SK-N-SH treated with all-trans-retinoic acid at 6 μM for 48 hours (cell line): ENCODE measurements at regions not wholly inside any gene's neighbourhood (a gene's known extent, or its start where the extent isn't known, plus 50 kb on each side); places are given as distances from the start of the nearest gene placed in this dataset.
A peak's percentile ranks its signal among the peaks of the same experiment; 100 is the strongest.

Source experiments
- BACH2 ChIP-seq: fragments of 250-450 bp; sonication (Bioruptor Pico); IDR thresholded peaks from 2 replicates; pipeline ENCODE4 v1.9.0; 2021; ENCODE audit warnings: mild to moderate bottlenecking, borderline replicate concordance
- CREB5 ChIP-seq: fragments of 250-450 bp; sonication (Bioruptor Pico); IDR thresholded peaks from 2 replicates; pipeline ENCODE4 v1.5.1; 2020; ENCODE audit warnings: low read depth, mild to moderate bottlenecking, moderate library complexity
- ISL1 ChIP-seq: fragments of 250-450 bp; sonication (Bioruptor Pico); IDR thresholded peaks from 2 replicates; pipeline ENCODE4 v2.1.2; 2022; ENCODE audit warnings: mild to moderate bottlenecking, moderate library complexity
- PATZ1 ChIP-seq: fragments of 250-450 bp; sonication (Bioruptor Pico); IDR thresholded peaks from 2 replicates; pipeline ENCODE4 v1.8.0; 2020; ENCODE audit warnings: mild to moderate bottlenecking, moderate library complexity, borderline replicate concordance
- TCF4 ChIP-seq: fragments of 250-450 bp; sonication (Bioruptor Pico); IDR thresholded peaks from 2 replicates; pipeline ENCODE4 v1.8.0; 2021; ENCODE audit warnings: mild to moderate bottlenecking, moderate library complexity, borderline replicate concordance
- ZFP30 ChIP-seq: fragments of 450-650 bp; formaldehyde crosslinking; IDR thresholded peaks from 2 replicates; pipeline ENCODE4 v1.5.0; 2022; ENCODE audit warnings: mild to moderate bottlenecking, moderate library complexity
- TF ChIP-seq, protein P1 (sequence below): fragments of 250-450 bp; sonication (Bioruptor Pico); IDR thresholded peaks from 2 replicates; pipeline ENCODE4 v1.5.0; 2020; ENCODE audit warnings: mild to moderate bottlenecking, moderate library complexity
- TF ChIP-seq, protein P2 (sequence below): fragments of 250-450 bp; sonication (Bioruptor Pico); IDR thresholded peaks from 2 replicates; pipeline ENCODE4 v1.8.0; 2021; ENCODE audit warnings: low read depth, mild to moderate bottlenecking, moderate library complexity, borderline replicate concordance

- TF ChIP-seq, protein P1, sequence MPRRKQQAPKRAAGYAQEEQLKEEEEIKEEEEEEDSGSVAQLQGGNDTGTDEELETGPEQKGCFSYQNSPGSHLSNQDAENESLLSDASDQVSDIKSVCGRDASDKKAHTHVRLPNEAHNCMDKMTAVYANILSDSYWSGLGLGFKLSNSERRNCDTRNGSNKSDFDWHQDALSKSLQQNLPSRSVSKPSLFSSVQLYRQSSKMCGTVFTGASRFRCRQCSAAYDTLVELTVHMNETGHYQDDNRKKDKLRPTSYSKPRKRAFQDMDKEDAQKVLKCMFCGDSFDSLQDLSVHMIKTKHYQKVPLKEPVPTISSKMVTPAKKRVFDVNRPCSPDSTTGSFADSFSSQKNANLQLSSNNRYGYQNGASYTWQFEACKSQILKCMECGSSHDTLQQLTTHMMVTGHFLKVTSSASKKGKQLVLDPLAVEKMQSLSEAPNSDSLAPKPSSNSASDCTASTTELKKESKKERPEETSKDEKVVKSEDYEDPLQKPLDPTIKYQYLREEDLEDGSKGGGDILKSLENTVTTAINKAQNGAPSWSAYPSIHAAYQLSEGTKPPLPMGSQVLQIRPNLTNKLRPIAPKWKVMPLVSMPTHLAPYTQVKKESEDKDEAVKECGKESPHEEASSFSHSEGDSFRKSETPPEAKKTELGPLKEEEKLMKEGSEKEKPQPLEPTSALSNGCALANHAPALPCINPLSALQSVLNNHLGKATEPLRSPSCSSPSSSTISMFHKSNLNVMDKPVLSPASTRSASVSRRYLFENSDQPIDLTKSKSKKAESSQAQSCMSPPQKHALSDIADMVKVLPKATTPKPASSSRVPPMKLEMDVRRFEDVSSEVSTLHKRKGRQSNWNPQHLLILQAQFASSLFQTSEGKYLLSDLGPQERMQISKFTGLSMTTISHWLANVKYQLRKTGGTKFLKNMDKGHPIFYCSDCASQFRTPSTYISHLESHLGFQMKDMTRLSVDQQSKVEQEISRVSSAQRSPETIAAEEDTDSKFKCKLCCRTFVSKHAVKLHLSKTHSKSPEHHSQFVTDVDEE (CRISPR knock-in tag) = no peak
- TF ChIP-seq, protein P2, sequence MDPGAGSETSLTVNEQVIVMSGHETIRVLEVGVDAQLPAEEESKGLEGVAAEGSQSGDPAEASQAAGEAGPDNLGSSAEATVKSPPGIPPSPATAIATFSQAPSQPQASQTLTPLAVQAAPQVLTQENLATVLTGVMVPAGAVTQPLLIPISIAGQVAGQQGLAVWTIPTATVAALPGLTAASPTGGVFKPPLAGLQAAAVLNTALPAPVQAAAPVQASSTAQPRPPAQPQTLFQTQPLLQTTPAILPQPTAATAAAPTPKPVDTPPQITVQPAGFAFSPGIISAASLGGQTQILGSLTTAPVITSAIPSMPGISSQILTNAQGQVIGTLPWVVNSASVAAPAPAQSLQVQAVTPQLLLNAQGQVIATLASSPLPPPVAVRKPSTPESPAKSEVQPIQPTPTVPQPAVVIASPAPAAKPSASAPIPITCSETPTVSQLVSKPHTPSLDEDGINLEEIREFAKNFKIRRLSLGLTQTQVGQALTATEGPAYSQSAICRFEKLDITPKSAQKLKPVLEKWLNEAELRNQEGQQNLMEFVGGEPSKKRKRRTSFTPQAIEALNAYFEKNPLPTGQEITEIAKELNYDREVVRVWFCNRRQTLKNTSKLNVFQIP = no peak
- no peak for TF ChIP-seq ISL1 (CRISPR knock-in tag)
- TF ChIP-seq CREB5 (CRISPR knock-in tag) = no peak
- TF ChIP-seq TCF4 (CRISPR knock-in tag) = peak; percentile 74; the same call in 1 of the 2 replicates
- no peak for TF ChIP-seq PATZ1
- no peak for TF ChIP-seq ZFP30 (CRISPR knock-in tag)
- TF ChIP-seq BACH2 (CRISPR knock-in tag) = no peak
Measured at GRCh38 chr11:69905611-69906452, 86.6 kb upstream of the FGF3 start.
